Spleen (tissue), 11 donors: ENCODE measurements at regions not wholly inside any gene's neighbourhood (a gene's known extent, or its start where the extent isn't known, plus 50 kb on each side); places are given as distances from the start of the nearest gene placed in this dataset.
"Not testable (repeated sequence)": the region's sequence is repeated elsewhere in the genome, so short reads cannot be mapped to it uniquely, and the experiment has no call there.

Source experiments
- DNase-seq: peaks from one replicate; pipeline ENCODE4 v3.0.0-alpha.2; 2020
- H3K27ac ChIP-seq, 8 donors: fragments of 200-600 bp; sonication (generic) in 7 of 8; 1 replicate in 4 of 8; 2 replicates in 4 of 8; pipeline versions ENCODE4 v1.5.0 to v1.8.0; 2016 to 2021; ENCODE audit warnings: inconsistent platforms in 4 of 8, mild to moderate bottlenecking in 4 of 8, moderate library complexity in 1 of 8
- H3K27me3 ChIP-seq, 7 donors: fragments of 200-600 bp; sonication (generic) in 6 of 7; replicated peaks in 1 of 7; 1 replicate in 4 of 7; 2 replicates in 3 of 7; pipeline versions ENCODE4 v1.5.0 to v1.8.0; 2016 to 2021; ENCODE audit warnings: inconsistent platforms in 3 of 7, mild to moderate bottlenecking in 1 of 7
- H3K36me3 ChIP-seq, 6 donors: fragments of 200-600 bp; sonication (generic) in 5 of 6; 1 replicate in 4 of 6; 2 replicates in 2 of 6; pipeline versions ENCODE4 v1.5.0 to v1.8.0; 2016 to 2021; ENCODE audit warnings: inconsistent platforms in 2 of 6
- H3K4me1 ChIP-seq, 6 donors: fragments of 200-600 bp; sonication (generic) in 5 of 6; 1 replicate in 3 of 6; 2 replicates in 3 of 6; pipeline versions ENCODE4 v1.5.0 to v1.8.0; 2016 to 2021; ENCODE audit warnings: inconsistent platforms in 3 of 6
- H3K4me3 ChIP-seq, 8 donors: fragments of 200-600 bp; sonication (generic) in 7 of 8; 1 replicate in 4 of 8; 2 replicates in 4 of 8; pipeline versions ENCODE4 v1.5.0 to v1.8.0; 2016 to 2021; ENCODE audit warnings: inconsistent platforms in 4 of 8, mild to moderate bottlenecking in 4 of 8, moderate library complexity in 2 of 8
- H3K9me3 ChIP-seq, 8 donors: fragments of 200-600 bp; sonication (generic) in 7 of 8; 1 replicate in 4 of 8; 2 replicates in 4 of 8; pipeline versions ENCODE4 v1.5.0 to v1.8.0; 2016 to 2021; ENCODE audit warnings: inconsistent platforms in 4 of 8
- POLR2A ChIP-seq, 3 donors: fragments of 450-650 bp; IDR thresholded peaks; one replicate each; pipeline ENCODE4 v1.5.1; 2017; ENCODE audit warnings: antibody characterized with exemption in 3 of 3, mild to moderate bottlenecking in 1 of 3
- POLR2AphosphoS5 ChIP-seq, 3 donors: sonication (generic); formaldehyde crosslinking; IDR thresholded peaks; one replicate each; pipeline ENCODE4 v1.5.1; 2017; ENCODE audit warnings: antibody characterized with exemption in 3 of 3
- WGBS, 5 donors: extraction: QIAGEN DNeasy Blood & Tissue Kit in 3 of 5; methylation state at CpG; one replicate each; pipeline versions ENCODE4 v1.1.5 to v1.1.7; 2013 to 2018; 5-methylcytosine and 5-hydroxymethylcytosine counted together
- intact Hi-C: fragments of 100-400 bp; cut with DNase I; formaldehyde crosslinking; loops from one replicate; pipeline ENCODE4 v1.15.0; 2023; ENCODE audit warnings: low total_unique reads
- TF ChIP-seq, protein P1 (sequence below), 11 experiments: fragments of 200-600 bp in 7 of 11; fragments of 450-650 bp in 4 of 11; sonication (generic) in 4 of 11; IDR thresholded peaks in 8 of 11; conservative IDR thresholded peaks in 3 of 11; 1 replicate in 7 of 11; 2 replicates in 4 of 11; pipeline versions ENCODE4 v1.4.0 to v1.8.0; 2016 to 2021; ENCODE audit warnings: antibody characterized with exemption in 11 of 11, inconsistent platforms in 4 of 11, mild to moderate bottlenecking in 1 of 11
- donor health status: healthy with polysubstance abuse.
- donor health status: DM: no; HTN: no; CAD: no; lungs with moderate emphysema.
- donor health status: DM: no; HTN: no; CAD: no.
- donor health status: Bipolar disorder and iron deficiency.
- donor health status: healthy.
- donor health status: DM: no; HTN: no; CAD: no.
- donor health status: DM: yes; HTN: yes; CAD: no.

DNA sequence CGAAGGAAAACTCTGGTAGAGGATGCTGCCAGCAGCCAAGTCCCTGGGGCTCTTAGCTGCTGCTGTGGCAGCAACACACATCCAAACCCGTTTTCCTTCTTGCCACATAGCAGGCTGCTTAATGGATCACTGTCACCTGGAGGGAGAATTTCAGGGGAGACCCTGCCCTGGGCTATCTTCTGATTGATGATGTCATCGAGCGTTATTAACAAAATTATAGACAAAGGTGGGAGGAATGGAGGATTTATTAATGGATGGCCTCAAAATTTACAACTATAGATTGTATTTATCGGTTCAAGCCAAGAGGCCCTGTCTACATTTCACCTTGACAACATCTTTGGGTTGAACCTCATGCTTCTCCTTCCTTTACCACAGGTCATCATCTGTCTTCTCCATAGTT, 120.8 kb upstream of the PZP start:
- H3K27me3 ChIP-seq, result no peaks in the 10 kb centered on the region
- 91 to 97% (median 95%) methylated on average over 5 of the region's 5 CpGs for WGBS, 5 donors
- H3K4me3 ChIP-seq, result no peak overlapping the region
- TF ChIP-seq, protein P1, sequence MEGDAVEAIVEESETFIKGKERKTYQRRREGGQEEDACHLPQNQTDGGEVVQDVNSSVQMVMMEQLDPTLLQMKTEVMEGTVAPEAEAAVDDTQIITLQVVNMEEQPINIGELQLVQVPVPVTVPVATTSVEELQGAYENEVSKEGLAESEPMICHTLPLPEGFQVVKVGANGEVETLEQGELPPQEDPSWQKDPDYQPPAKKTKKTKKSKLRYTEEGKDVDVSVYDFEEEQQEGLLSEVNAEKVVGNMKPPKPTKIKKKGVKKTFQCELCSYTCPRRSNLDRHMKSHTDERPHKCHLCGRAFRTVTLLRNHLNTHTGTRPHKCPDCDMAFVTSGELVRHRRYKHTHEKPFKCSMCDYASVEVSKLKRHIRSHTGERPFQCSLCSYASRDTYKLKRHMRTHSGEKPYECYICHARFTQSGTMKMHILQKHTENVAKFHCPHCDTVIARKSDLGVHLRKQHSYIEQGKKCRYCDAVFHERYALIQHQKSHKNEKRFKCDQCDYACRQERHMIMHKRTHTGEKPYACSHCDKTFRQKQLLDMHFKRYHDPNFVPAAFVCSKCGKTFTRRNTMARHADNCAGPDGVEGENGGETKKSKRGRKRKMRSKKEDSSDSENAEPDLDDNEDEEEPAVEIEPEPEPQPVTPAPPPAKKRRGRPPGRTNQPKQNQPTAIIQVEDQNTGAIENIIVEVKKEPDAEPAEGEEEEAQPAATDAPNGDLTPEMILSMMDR (IDR thresholded peaks at IDR 0.05 in 8 of 11, conservative IDR thresholded peaks at IDR 0.05 in 3 of 11), result no peak
- TF ChIP-seq POLR2A (IDR thresholded peaks at IDR 0.05) (no peak), POLR2AphosphoS5 (IDR thresholded peaks at IDR 0.05) (no peak)
- intact Hi-C loops, result no loop called here
- H3K9me3 ChIP-seq, result no peaks in the 10 kb centered on the region
- H3K4me1 ChIP-seq, result peaks cover 0 to 13% (median 4%) of the 10 kb centered on the region in 6 donors
- no peak for DNase-seq
- H3K27ac ChIP-seq, result no peak overlapping the region
- no peaks in the 10 kb centered on the region for H3K36me3 ChIP-seq

DNA sequence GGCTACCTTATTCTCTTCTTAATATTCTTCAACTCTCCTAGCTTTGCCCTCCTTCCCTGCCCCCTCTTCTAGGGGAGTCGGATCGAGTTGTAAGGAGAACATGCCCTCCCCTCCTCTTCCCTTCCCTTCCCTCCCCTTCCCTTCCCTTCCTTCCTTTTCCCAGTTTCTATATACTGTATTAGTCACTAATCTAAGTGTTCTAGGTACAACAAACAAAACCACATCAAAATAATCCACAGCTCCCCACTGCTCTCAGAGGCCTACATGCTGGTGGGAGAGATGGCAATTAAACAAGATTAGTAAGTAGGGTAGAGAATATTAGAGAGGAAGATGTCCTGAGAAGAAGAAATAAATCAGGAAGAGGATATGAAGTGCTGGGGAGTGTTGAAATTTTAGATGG, 119.9 kb upstream of the PZP start:
- no peak overlapping the region for H3K27ac ChIP-seq
- peaks cover 0 to 13% (median 4%) of the 10 kb centered on the region in 6 donors for H3K4me1 ChIP-seq
- 52 to 83% (median 72%) methylated on average over 2 of the region's 2 CpGs for WGBS, 5 donors
- no peak for DNase-seq
- TF ChIP-seq POLR2AphosphoS5 (IDR thresholded peaks at IDR 0.05), result no peak
- no peaks in the 10 kb centered on the region for H3K36me3 ChIP-seq
- H3K27me3 ChIP-seq, result no peaks in the 10 kb centered on the region
- H3K9me3 ChIP-seq, result no peaks in the 10 kb centered on the region
- no peak overlapping the region for H3K4me3 ChIP-seq
- intact Hi-C loops, result no loop called here

DNA sequence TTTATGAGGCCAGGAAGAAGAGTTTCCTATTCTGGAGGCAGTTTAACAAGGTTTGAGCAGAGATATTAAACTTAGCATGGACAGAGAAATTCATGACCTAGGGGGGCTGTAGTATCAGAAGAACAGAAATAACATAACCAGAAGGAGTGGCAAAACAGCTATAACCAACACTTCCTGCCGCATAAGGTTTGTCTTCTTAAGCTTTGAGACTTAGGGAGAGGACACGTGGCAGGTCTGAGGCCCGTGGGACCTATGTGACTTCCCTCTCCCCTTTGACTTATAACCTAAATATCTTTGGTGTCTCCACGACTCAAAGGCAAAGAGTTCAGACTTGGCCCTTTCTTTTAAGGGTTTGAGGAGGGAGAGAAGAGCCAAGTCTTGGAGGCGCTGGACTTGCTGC, 119.1 kb upstream of the PZP start:
- no peaks in the 10 kb centered on the region for H3K27me3 ChIP-seq
- TF ChIP-seq POLR2A (IDR thresholded peaks at IDR 0.05) (no peak), POLR2AphosphoS5 (IDR thresholded peaks at IDR 0.05) (no peak)
- TF ChIP-seq, protein P1 (IDR thresholded peaks at IDR 0.05 in 8 of 11, conservative IDR thresholded peaks at IDR 0.05 in 3 of 11), result no peak
- H3K27ac ChIP-seq, result no peak overlapping the region
- DNase-seq, result no peak
- peaks cover 0 to 13% (median 4%) of the 10 kb centered on the region in 6 donors for H3K4me1 ChIP-seq
- H3K36me3 ChIP-seq, result no peaks in the 10 kb centered on the region
- no peaks in the 10 kb centered on the region for H3K9me3 ChIP-seq
- WGBS, 5 donors, result 48 to 68% (median 62%) methylated on average over 5 of the region's 5 CpGs
- H3K4me3 ChIP-seq, result no peak overlapping the region
- intact Hi-C loops, result no loop called here

- intact Hi-C loops, DNase-seq: not testable (repeated sequence)
- 92 to 99% (median 97%) methylated on average over 14 of the region's 14 CpGs for WGBS, 5 donors
These were observed 118.7 kb upstream of the PZP start for GRCh38 chr12:9326849-9327248.

DNA sequence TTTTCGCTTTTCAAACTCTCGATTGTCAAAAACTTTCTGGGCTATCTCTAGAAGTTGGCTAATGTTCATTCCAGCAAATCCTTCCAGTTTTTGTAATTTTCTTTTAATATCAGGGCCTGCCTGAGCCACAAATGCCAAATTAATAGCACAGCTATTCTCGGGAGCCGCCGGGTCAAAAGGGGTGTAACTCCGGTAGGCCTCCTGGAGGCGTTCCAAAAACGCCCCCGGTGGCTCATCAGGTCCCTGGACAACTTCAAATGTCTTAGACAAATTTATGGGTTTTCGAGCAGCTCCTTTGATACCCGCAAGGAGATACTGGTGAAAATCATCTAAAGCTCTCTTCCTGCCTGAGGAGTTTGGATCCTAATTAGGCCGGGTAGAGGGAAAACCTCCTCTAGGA, 117.9 kb upstream of the PZP start:
- Histone ChIP-seq H3K9me3 (no peaks in the 10 kb centered on the region), H3K4me1 (peaks cover 0 to 6% (median 0%) of the 10 kb centered on the region in 6 donors), H3K27ac (no peak overlapping the region), H3K36me3 (no peaks in the 10 kb centered on the region), H3K27me3 (no peaks in the 10 kb centered on the region), H3K4me3 (no peak overlapping the region)
- no peak for DNase-seq
- WGBS, 5 donors, result 74 to 85% (median 78%) methylated on average over 12 of the region's 12 CpGs
- TF ChIP-seq, protein P1 (IDR thresholded peaks at IDR 0.05 in 8 of 11, conservative IDR thresholded peaks at IDR 0.05 in 3 of 11), result no peak
- TF ChIP-seq POLR2A (IDR thresholded peaks at IDR 0.05) (no peak), POLR2AphosphoS5 (IDR thresholded peaks at IDR 0.05) (no peak)
- intact Hi-C loops, result no loop called here

More at GRCh38 chr12:9326849-9327248, 118.7 kb upstream of the PZP start:
- not testable (repeated sequence) for H3K27ac ChIP-seq, H3K9me3 ChIP-seq, H3K4me3 ChIP-seq, H3K27me3 ChIP-seq, H3K36me3 ChIP-seq
- H3K4me1 ChIP-seq, result peaks cover 0 to 13% (median 4%) of the 10 kb centered on the region in 6 donors
